Prostate gland (tissue), 2 donors: ENCODE measurements at regions not wholly inside any gene's neighbourhood (a gene's known extent, or its start where the extent isn't known, plus 50 kb on each side); places are given as distances from the start of the nearest gene placed in this dataset.

Source experiments
- POLR2A ChIP-seq: fragments of 450-650 bp; IDR thresholded peaks from one replicate; pipeline ENCODE4 v1.6.1; 2016; ENCODE audit warnings: antibody characterized with exemption, mild to moderate bottlenecking
- POLR2AphosphoS5 ChIP-seq: sonication (generic); formaldehyde crosslinking; IDR thresholded peaks from one replicate; pipeline ENCODE4 v1.6.1; 2017; ENCODE audit warnings: antibody characterized with exemption
- TF ChIP-seq, protein P1 (sequence below), 4 experiments: fragments of 200-600 bp in 2 of 4; fragments of 450-650 bp in 2 of 4; sonication (generic) in 2 of 4; IDR thresholded peaks; 1 replicate in 3 of 4; 2 replicates in 1 of 4; pipeline ENCODE4 v1.5.1; 2016 to 2019; ENCODE audit warnings: antibody characterized with exemption in 4 of 4, mild to moderate bottlenecking in 2 of 4, moderate library complexity in 2 of 4

DNA sequence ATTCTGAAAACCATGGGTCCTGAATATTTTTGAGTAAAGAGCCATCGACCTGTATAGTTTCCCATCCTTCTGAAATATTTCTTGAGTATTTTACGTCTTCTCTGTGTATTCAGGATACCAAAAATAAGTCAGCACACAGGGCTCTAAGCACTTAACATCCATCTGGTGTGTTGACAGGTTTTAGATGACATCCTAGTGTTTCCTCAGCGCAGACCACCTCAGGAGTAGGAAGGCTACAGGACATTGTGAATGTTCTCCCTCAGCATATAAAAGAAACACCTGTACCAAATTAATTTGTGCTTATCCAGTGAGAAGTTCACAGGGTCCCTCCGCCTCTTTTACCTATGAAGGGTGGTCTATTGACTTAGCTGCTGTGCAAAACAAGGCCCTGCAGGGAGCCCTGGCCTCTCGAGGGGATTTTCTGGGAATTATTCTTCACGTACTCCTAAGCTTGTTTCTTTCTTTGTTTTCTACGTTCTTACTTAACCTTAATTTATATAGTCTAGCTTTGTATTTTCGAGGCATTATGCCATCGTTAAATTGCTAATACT lies 241.8 kb downstream of the FBXO8 start:
- TF ChIP-seq, protein P1, sequence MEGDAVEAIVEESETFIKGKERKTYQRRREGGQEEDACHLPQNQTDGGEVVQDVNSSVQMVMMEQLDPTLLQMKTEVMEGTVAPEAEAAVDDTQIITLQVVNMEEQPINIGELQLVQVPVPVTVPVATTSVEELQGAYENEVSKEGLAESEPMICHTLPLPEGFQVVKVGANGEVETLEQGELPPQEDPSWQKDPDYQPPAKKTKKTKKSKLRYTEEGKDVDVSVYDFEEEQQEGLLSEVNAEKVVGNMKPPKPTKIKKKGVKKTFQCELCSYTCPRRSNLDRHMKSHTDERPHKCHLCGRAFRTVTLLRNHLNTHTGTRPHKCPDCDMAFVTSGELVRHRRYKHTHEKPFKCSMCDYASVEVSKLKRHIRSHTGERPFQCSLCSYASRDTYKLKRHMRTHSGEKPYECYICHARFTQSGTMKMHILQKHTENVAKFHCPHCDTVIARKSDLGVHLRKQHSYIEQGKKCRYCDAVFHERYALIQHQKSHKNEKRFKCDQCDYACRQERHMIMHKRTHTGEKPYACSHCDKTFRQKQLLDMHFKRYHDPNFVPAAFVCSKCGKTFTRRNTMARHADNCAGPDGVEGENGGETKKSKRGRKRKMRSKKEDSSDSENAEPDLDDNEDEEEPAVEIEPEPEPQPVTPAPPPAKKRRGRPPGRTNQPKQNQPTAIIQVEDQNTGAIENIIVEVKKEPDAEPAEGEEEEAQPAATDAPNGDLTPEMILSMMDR (IDR thresholded peaks at IDR 0.05), result no peak
- no peak for TF ChIP-seq POLR2A
- TF ChIP-seq POLR2AphosphoS5, result no peak
